D341Med (cell line): ENCODE measurements at regions not wholly inside any gene's neighbourhood (a gene's known extent, or its start where the extent isn't known, plus 50 kb on each side); places are given as distances from the start of the nearest gene placed in this dataset.

ENCODE experiments used
- DNase-seq: peaks from one replicate; pipeline ENCODE4 v3.0.0; 2012; ENCODE audit warnings: low spot score

DNA sequence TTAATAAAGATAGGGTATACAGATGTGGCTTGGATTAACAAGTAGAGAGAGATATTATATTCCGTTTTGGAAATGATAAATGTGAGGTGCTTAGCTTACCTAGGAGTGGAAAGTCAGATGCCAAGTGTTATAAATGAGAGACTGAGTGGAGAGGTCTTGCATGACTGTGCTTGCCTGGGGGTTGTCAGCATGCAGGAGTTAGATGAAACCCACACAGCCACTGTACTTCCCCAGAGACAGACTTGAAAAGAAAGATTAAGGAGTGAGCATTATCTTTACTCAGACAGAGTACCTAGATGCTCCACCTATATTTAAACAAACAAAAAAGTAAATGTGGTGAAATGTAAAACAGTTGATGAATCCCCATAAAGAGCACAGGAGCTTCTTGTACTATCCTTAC, 482.7 kb downstream of the RIT2 start:
- no peak for DNase-seq

DNA sequence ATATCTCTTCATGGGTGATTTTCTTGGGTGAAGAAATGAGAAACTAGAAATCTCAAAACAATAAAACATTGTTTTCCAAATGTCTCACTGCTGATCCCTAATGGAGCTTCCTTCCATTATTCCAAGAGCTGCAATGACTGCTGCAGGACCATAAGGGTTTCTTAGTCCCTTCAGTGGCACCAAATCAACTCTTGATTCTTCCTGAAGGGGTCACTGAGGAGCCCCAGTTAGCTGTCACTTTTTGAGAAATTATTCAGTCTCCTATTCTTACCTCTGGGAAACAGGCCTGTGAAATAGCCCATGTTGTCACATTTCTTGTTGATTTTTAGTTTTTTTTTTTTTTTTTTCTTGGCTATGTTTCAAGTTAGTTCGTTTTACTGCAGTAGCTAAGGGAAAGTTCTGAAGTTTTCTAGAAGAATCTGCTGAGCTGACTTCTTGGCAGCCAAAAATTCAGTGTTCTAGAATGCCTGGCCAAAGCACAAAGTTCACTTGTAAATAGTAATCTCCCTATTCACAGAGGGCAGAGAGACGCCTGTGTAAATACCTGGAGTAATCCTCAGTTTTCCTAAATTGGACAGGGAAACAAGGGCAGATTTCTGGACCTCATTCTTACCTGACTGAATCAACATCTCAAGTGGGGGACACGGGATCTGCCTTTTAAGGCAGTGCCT, 480.0 kb downstream of the RIT2 start:
- DNase-seq, result peak; percentile 36

DNA sequence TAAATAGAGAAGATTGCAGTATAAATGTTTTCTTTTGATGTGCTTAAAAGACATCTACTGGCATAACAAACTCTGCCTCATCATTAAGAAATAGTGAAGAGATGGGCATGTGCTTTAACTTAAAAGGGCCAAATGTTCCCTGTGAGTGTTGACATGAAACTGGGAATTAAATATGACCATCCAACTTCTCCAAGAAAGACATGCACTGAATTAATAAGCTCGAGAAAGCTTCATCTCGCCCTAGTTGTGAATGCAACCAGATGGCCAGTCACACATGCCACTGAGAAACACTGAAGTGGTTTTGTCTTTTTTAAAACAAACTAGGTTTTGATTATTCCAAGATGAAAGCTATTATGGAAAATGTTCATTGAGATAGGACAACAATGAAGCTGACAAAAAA, 479.2 kb downstream of the RIT2 start:
- no peak for DNase-seq

DNA sequence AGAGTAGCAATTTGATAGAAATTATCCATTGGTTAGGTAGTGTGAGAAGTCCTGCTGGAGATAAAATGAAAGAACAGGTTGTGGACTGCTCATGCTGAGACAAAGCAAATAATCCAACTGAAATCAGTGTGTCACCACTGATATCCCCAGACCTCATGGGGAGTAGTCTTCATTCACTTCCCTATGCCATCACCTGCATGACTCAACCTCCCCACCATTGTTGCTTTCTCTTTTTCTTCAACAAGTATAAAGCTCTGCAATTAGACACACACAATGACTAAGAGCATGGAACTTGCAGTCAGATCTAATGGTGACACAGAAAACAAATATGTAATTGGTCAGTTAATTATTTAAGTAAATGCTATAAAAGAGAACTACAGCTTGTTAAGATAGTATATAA, 475.3 kb downstream of the RIT2 start:
- DNase-seq, result no peak

DNA sequence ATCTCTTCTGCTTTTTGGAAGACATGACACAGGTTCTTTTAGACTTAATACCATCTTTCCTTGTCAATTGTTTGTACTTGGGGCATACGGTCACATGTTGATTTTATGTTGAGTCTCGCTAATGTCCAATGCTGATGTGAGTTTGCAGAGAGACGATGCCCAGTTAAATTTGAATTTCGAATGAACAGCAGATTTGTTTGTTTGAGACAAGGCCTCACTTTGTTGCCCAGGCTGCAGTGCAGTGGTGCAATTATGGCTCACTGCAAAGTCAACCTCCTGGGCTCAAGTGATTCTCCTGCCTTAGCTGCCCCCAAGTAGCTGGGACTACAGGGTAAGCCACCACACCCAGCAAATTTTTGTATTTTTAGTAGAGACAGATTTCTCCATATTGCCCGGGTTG, 473.5 kb downstream of the RIT2 start:
- DNase-seq, result no peak

- DNase-seq, result no peak
Measured at GRCh38 chr18:42644729-42645131, 470.8 kb downstream of the RIT2 start.

- no peak for DNase-seq
Measured at GRCh38 chr18:42649331-42650035, 466.0 kb downstream of the RIT2 start.

DNA sequence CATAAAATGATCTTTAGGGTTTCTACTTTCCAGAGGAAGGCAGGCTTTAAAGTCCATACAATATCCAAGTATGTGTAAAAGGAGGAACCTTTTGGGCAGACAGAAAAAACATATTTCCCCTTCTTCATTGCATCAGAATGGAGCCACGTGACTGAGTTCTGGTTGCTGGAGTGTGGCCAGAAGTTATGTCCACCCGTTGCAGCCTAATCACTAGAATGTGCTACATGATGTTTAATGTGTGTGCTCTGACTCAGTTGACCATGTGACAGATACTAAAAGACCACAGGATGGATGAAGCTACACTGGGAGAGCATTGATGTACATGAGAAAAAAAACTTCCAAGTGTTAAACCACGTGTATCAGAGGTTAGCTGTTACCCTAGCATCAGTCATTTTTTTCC, 460.9 kb downstream of the RIT2 start:
- DNase-seq, result no peak

DNA sequence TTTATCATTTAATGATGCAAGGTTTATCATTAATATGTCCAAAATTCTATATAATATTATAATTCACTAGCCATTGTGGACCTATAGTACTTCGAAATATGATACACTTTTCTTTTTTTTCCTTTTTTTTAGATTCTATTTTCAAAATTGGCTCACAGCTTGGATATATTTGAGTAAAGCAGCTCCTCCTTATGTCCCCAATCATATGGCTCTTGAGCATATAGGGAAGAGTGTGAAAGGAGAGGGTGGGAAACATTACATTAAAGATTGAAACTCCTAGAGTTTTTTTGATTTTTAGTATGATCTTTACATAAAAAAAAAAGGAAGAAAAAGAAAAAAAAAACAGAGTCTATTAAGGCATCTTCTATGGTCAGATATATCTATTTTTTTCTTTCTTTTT, 457.9 kb downstream of the RIT2 start:
- DNase-seq, result no peak

DNA sequence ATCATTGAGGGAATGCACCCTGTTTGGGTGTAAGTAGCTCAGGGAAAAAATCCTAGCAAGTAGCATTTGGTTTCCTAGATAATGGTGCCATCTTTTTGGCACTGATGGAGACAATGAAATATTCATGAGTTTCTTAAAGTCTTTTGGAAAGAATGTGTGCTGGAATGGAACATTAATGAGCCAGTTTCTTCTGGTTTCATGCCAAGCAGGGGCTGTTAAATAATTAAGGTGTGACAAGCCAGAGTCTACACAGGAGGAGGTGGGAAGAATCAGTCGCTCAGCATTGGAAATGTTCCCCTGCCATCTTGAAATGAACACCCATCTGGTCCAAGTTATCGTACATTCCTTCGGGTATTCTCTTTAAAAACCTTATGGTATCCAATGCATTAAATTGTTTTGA, 457.3 kb downstream of the RIT2 start:
- DNase-seq, result no peak

DNA sequence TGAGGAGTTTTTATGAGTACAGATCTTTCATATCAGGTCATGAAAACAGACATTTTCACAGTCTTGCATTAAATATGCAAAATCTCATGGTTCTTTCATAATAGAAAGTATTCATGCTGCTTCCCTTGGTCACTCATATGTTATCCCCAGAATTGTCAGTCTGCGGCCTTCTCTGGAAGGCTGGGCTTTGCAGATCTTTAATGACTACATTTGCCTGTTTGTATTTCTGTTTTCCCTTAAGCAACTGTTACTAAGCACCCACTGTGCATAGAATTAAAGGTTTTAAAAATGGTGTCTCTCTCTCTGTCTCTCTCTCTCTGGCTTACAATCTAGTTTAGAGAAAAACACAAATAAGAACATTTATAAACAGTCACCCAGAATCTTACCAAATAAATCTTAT, 456.3 kb downstream of the RIT2 start:
- DNase-seq, result no peak

DNA sequence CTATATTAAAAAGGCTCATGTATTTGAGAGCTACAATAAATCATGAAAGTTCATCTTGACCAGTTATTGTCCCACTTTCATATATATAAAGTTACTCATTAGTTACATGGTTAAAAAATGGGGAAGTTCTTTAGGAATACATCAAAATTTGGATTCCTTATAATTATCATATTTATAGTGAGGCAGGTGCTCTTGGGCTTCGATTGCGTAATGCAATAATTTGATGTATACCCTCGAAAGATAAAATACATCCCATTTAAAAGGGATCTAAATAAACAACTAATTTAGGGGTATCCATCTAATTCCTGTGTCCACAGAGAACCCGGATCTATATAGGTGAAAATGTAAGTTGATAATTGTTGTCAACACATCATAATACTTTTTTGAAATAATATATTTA, 444.6 kb downstream of the RIT2 start:
- no peak for DNase-seq

DNA sequence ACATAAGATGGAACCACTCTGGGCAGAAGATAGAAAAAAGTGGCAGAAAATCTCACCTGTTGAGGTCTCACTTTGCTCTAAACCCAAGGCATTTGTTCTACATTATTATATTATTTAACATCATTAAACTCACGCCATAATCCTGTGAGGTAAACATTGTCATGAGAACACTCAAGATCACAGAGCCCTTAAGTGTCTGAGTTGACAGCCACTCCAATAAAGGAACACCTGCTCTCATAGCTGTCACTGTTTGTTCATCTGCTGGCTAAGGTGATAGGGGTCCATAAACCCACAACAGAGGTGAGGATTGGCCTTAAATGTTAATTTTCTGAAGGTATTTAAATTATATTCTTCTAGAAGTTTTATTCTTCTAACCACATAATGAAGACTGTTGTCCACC, 439.7 kb downstream of the RIT2 start:
- no peak for DNase-seq

GRCh38 chr18:42683094-42683493, 432.4 kb downstream of the RIT2 start:
- no peak for DNase-seq

- DNase-seq, result no peak
Measured at GRCh38 chr18:42689310-42689709, 426.2 kb downstream of the RIT2 start.
